DMS53 treated with DMSO at 0.1 percent for 48 hours (cell line): ENCODE measurements at regions not wholly inside any gene's neighbourhood (a gene's known extent, or its start where the extent isn't known, plus 50 kb on each side); places are given as distances from the start of the nearest gene placed in this dataset.
A peak's percentile ranks its signal among the peaks of the same experiment; 100 is the strongest.

Experiments
- DNase-seq: peaks from one replicate; lab custom pipeline; 2025; ENCODE audit not compliant: unreplicated experiment; lab: John Stamatoyannopoulos, UW

GRCh38 chr11:30741039-30741550 lies 154.9 kb upstream of the MPPED2 start:
- DNase-seq = no peak

- DNase-seq = no peak
These were observed 153.9 kb upstream of the MPPED2 start for GRCh38 chr11:30740091-30740490.

- DNase-seq = no peak
These were observed 149.8 kb upstream of the MPPED2 start for GRCh38 chr11:30735946-30736345.

- DNase-seq = no peak
These were observed 147.6 kb upstream of the MPPED2 start for GRCh38 chr11:30733748-30734147.

- DNase-seq = no peak
These were observed 143.9 kb upstream of the MPPED2 start for GRCh38 chr11:30730011-30730410.

- peak; percentile 20 for DNase-seq
These were observed 143.1 kb upstream of the MPPED2 start for GRCh38 chr11:30729187-30729713.

- no peak for DNase-seq
These were observed 139.6 kb upstream of the MPPED2 start for GRCh38 chr11:30725645-30726195.

GRCh38 chr11:30724274-30724673 lies 138.1 kb upstream of the MPPED2 start:
- no peak for DNase-seq

- no peak for DNase-seq
These were observed 133.2 kb upstream of the MPPED2 start for GRCh38 chr11:30719371-30719770.

- no peak for DNase-seq
These were observed 131.5 kb upstream of the MPPED2 start for GRCh38 chr11:30717641-30718040.

GRCh38 chr11:30717009-30717408 lies 130.9 kb upstream of the MPPED2 start:
- no peak for DNase-seq

- no peak for DNase-seq
These were observed 126.6 kb upstream of the MPPED2 start for GRCh38 chr11:30712749-30713148.

- DNase-seq = no peak
These were observed 124.1 kb upstream of the MPPED2 start for GRCh38 chr11:30710221-30710620.

GRCh38 chr11:30707110-30707509 lies 121.0 kb upstream of the MPPED2 start:
- no peak for DNase-seq

- DNase-seq = no peak
These were observed 119.9 kb upstream of the MPPED2 start for GRCh38 chr11:30705913-30706675.

GRCh38 chr11:30698425-30698824 lies 112.3 kb upstream of the MPPED2 start:
- DNase-seq = no peak

- DNase-seq = no peak
These were observed 110.9 kb upstream of the MPPED2 start for GRCh38 chr11:30697032-30697431.

GRCh38 chr11:30684772-30685171 lies 98.6 kb upstream of the MPPED2 start:
- no peak for DNase-seq

- DNase-seq = no peak
These were observed 97.0 kb upstream of the MPPED2 start for GRCh38 chr11:30683176-30683575.

GRCh38 chr11:30666817-30667216 lies 80.7 kb upstream of the MPPED2 start:
- DNase-seq = no peak

- no peak for DNase-seq
These were observed 78.9 kb upstream of the MPPED2 start for GRCh38 chr11:30665067-30665466.

GRCh38 chr11:30653606-30654005 lies 67.5 kb upstream of the MPPED2 start:
- DNase-seq = no peak
